ENCODE measurements at regions not wholly inside any gene's neighbourhood (a gene's known extent, or its start where the extent isn't known, plus 50 kb on each side); places are given as distances from the start of the nearest gene placed in this dataset.
"Not testable (repeated sequence)": the region's sequence is repeated elsewhere in the genome, so short reads cannot be mapped to it uniquely, and the experiment has no call there.

GRCh38 chr5:87150630-87151029 lies 117.1 kb upstream of the RASA1 start:
- no peak for DNase-seq

- no peak for DNase-seq
These were observed 116.1 kb upstream of the RASA1 start for GRCh38 chr5:87151547-87151946.

GRCh38 chr5:87152886-87153285 lies 114.8 kb upstream of the RASA1 start:
- no peak for DNase-seq

GRCh38 chr5:87154191-87154590 lies 113.5 kb upstream of the RASA1 start:
- no peak for DNase-seq

GRCh38 chr5:87155106-87155505 lies 112.6 kb upstream of the RASA1 start:
- no peak for DNase-seq

GRCh38 chr5:87156631-87157030 lies 111.1 kb upstream of the RASA1 start:
- DNase-seq: no peak

- no peak for DNase-seq
These were observed 103.3 kb upstream of the RASA1 start for GRCh38 chr5:87164409-87164808.

- no peak for DNase-seq
These were observed 98.2 kb upstream of the RASA1 start for GRCh38 chr5:87169300-87169991.

GRCh38 chr5:87170799-87171198 lies 96.9 kb upstream of the RASA1 start:
- DNase-seq: no peak

GRCh38 chr5:87182649-87183048 lies 85.0 kb upstream of the RASA1 start:
- no peak for DNase-seq

- DNase-seq: no peak
These were observed 83.8 kb upstream of the RASA1 start for GRCh38 chr5:87183896-87184295.

GRCh38 chr5:87184605-87185004 lies 83.1 kb upstream of the RASA1 start:
- DNase-seq: no peak

- DNase-seq: no peak
These were observed 81.8 kb upstream of the RASA1 start for GRCh38 chr5:87185838-87186237.

- DNase-seq: no peak
These were observed 79.3 kb upstream of the RASA1 start for GRCh38 chr5:87188391-87188790.

GRCh38 chr5:87190041-87190440 lies 77.6 kb upstream of the RASA1 start:
- DNase-seq: no peak

- DNase-seq: no peak
These were observed 77.0 kb upstream of the RASA1 start for GRCh38 chr5:87190687-87191086.

- DNase-seq: no peak
These were observed 76.0 kb upstream of the RASA1 start for GRCh38 chr5:87191645-87192044.

GRCh38 chr5:87195104-87195591 lies 72.5 kb upstream of the RASA1 start:
- no peak for DNase-seq

- no peak for DNase-seq
These were observed 72.1 kb upstream of the RASA1 start for GRCh38 chr5:87195616-87196015.

GRCh38 chr5:87198010-87198409 lies 69.7 kb upstream of the RASA1 start:
- DNase-seq: no peak

- DNase-seq: not testable (repeated sequence)
These were observed 68.4 kb upstream of the RASA1 start for GRCh38 chr5:87199246-87199645.

- not testable (repeated sequence) for DNase-seq
These were observed 68.0 kb upstream of the RASA1 start for GRCh38 chr5:87199704-87200103.

GRCh38 chr5:87210076-87210475 lies 57.6 kb upstream of the RASA1 start:
- no peak for DNase-seq

GRCh38 chr5:87210743-87211142 lies 56.9 kb upstream of the RASA1 start:
- DNase-seq: peak; percentile 4

- no peak for DNase-seq
These were observed 56.0 kb upstream of the RASA1 start for GRCh38 chr5:87211676-87212075.

Measured in NCI-H2029 (cell line).